Adipocyte (in vitro differentiated cells): ENCODE measurements at regions not wholly inside any gene's neighbourhood (a gene's known extent, or its start where the extent isn't known, plus 50 kb on each side); places are given as distances from the start of the nearest gene placed in this dataset.
"Not testable (repeated sequence)": the region's sequence is repeated elsewhere in the genome, so short reads cannot be mapped to it uniquely, and the experiment has no call there.

Experiments
- DNase-seq: peaks from one replicate; pipeline ENCODE4 v3.0.0-alpha.2; 2015; ENCODE audit warnings: low read depth
- H3K27me3 ChIP-seq: replicated peaks from 2 replicates; pipeline ENCODE4 v1.7.0; 2013; ENCODE audit warnings: mild to moderate bottlenecking, low read length, moderate library complexity; ENCODE audit not compliant: control insufficient read depth, insufficient read depth
- H3K36me3 ChIP-seq: 2 replicates; pipeline ENCODE4 v1.7.0; 2013; ENCODE audit warnings: low read length, mild to moderate bottlenecking, moderate library complexity; ENCODE audit not compliant: control insufficient read depth, insufficient read depth, severe bottlenecking
- H3K4me1 ChIP-seq: 2 replicates; pipeline ENCODE4 v1.7.0; 2013; ENCODE audit warnings: mild to moderate bottlenecking, low read length, moderate library complexity; ENCODE audit not compliant: control insufficient read depth, insufficient read depth
- H3K4me3 ChIP-seq: 2 replicates; pipeline ENCODE4 v1.7.0; 2013; ENCODE audit warnings: mild to moderate bottlenecking, low read length, moderate library complexity
- H3K9ac ChIP-seq: 2 replicates; pipeline ENCODE4 v1.7.0; 2013; ENCODE audit warnings: mild to moderate bottlenecking, low read length, moderate library complexity
- H3K9me3 ChIP-seq: 2 replicates; pipeline ENCODE4 v1.7.0; 2013; ENCODE audit warnings: mild to moderate bottlenecking, low read length, moderate library complexity; ENCODE audit not compliant: control insufficient read depth

GRCh38 chr12:131287015-131287937, 333.6 kb downstream of the ADGRD1 start:
- H3K4me1 ChIP-seq, result no peaks in the 10 kb centered on the region
- H3K9ac ChIP-seq, result no peak overlapping the region
- no peaks in the 10 kb centered on the region for H3K9me3 ChIP-seq
- no peak for DNase-seq
- H3K27me3 ChIP-seq, result peaks cover 19% of the 10 kb centered on the region
- no peak overlapping the region for H3K4me3 ChIP-seq
- H3K36me3 ChIP-seq, result no peaks in the 10 kb centered on the region

- H3K9me3 ChIP-seq, result no peaks in the 10 kb centered on the region
- no peak overlapping the region for H3K4me3 ChIP-seq
- no peak for DNase-seq
Measured at GRCh38 chr12:131287938-131288764, 334.4 kb downstream of the ADGRD1 start.

GRCh38 chr12:131288765-131289695, 335.3 kb downstream of the ADGRD1 start:
- peaks cover 15% of the 10 kb centered on the region for H3K27me3 ChIP-seq
- not testable (repeated sequence) for H3K4me3 ChIP-seq, H3K4me1 ChIP-seq, H3K36me3 ChIP-seq, H3K9ac ChIP-seq, H3K9me3 ChIP-seq, DNase-seq

More at GRCh38 chr12:131287938-131288764, 334.4 kb downstream of the ADGRD1 start:
- H3K36me3 ChIP-seq, result no peaks in the 10 kb centered on the region
- no peaks in the 10 kb centered on the region for H3K4me1 ChIP-seq
- H3K27me3 ChIP-seq, result peaks cover 15% of the 10 kb centered on the region
- no peak overlapping the region for H3K9ac ChIP-seq

- H3K9me3 ChIP-seq, DNase-seq, H3K9ac ChIP-seq, H3K4me1 ChIP-seq, H3K36me3 ChIP-seq, H3K4me3 ChIP-seq: not testable (repeated sequence)
- peaks cover 15% of the 10 kb centered on the region for H3K27me3 ChIP-seq
Measured at GRCh38 chr12:131289807-131290206, 336.1 kb downstream of the ADGRD1 start.

- Histone ChIP-seq H3K4me3 (no peak overlapping the region), H3K36me3 (no peaks in the 10 kb centered on the region), H3K4me1 (no peaks in the 10 kb centered on the region), H3K9me3 (no peaks in the 10 kb centered on the region), H3K9ac (no peak overlapping the region), H3K27me3 (peaks cover 15% of the 10 kb centered on the region)
- DNase-seq, result no peak
Measured at GRCh38 chr12:131290255-131290959, 336.7 kb downstream of the ADGRD1 start.

GRCh38 chr12:131293071-131294015, 339.6 kb downstream of the ADGRD1 start:
- not testable (repeated sequence) for H3K4me3 ChIP-seq, H3K9ac ChIP-seq, H3K36me3 ChIP-seq, H3K9me3 ChIP-seq, H3K27me3 ChIP-seq, DNase-seq, H3K4me1 ChIP-seq

- not testable (repeated sequence) for H3K9ac ChIP-seq, DNase-seq, H3K4me3 ChIP-seq, H3K4me1 ChIP-seq, H3K27me3 ChIP-seq, H3K36me3 ChIP-seq, H3K9me3 ChIP-seq
Measured at GRCh38 chr12:131294716-131295115, 341.0 kb downstream of the ADGRD1 start.

- DNase-seq, H3K36me3 ChIP-seq, H3K27me3 ChIP-seq: not testable (repeated sequence)
Measured at GRCh38 chr12:131295117-131295516, 341.4 kb downstream of the ADGRD1 start.

GRCh38 chr12:131295559-131295958, 341.9 kb downstream of the ADGRD1 start:
- not testable (repeated sequence) for H3K36me3 ChIP-seq, DNase-seq, H3K9me3 ChIP-seq, H3K4me1 ChIP-seq, H3K9ac ChIP-seq, H3K27me3 ChIP-seq, H3K4me3 ChIP-seq

More at GRCh38 chr12:131295117-131295516, 341.4 kb downstream of the ADGRD1 start:
- not testable (repeated sequence) for H3K9me3 ChIP-seq, H3K4me1 ChIP-seq, H3K9ac ChIP-seq, H3K4me3 ChIP-seq
